HG03575 (cell line): ENCODE measurements at regions not wholly inside any gene's neighbourhood (a gene's known extent, or its start where the extent isn't known, plus 50 kb on each side); places are given as distances from the start of the nearest gene placed in this dataset.

Experiments
- ATAC-seq: cut with Tn5 transposase; IDR thresholded peaks from one replicate; pipeline ENCODE4 v1.9.1; 2021; ENCODE audit not compliant: unreplicated experiment, insufficient number of reproducible peaks, low FRiP score; ENCODE audit errors: extremely low read depth

DNA sequence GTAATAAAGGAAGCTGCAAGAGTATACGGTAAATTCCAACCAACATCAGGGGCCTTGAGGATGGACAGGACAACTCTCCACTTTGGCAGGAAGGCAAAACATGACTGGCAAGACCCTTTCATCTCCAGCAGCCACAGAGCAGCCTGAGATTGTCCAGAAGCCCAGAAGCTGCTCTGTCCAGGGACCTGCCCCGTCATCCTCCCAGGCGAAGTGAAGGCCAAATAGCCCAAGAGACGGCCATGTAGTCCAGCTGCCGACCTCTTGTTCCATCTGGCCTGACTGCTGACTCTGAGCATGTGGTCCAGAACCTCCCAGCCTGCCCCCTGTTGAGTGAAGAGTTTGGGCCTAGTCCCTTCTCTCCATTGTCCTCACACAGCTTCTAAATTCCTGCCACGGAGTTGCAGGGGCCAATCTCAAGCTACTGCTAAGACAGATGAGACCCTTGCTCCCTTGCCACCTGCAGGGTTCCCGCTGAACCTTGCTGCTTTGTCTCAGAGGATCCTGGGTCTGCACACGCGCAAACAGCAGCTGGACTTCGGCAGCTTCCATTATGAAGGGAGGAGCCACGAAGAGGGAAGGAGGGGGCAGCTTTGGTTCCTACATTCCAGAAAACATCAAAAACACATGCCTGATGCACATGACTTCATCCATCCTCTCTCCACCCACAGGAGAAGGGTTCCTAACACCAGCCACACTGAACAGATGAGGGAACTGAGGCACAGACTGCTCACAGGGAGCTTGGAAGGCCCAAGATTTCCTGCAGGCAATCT lies 196.9 kb downstream of the KATNAL1 start:
- ATAC-seq = no peak

DNA sequence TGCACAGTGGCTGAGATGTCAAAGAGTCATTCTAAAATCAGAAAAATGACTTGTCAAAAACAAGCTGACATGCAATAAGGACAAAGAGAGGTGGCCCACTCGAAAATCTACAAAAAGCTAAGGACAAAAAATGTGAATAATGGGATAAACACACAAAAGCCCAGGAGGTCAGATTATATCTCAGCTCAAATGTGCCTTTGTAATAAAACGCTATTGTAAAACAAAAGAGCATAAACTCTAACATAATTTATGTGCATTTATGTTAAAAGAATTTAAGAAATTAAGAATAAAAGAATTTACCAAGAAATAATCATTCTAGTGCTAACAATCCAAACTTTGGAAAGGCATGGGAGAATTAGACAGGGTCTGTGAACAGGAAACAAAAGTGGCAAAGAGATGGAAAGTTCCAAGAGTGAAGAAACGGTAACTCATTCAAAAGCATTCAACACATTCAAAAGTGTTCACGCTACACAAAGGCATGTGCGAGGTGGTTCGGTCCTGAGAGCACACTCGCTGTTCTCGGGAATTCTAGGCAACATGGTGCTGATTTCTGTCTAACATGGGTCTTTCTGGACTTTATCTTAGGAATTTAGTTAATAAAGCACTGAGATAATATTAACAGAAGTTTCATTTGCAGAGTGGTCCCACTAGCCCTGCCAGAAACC lies 197.7 kb downstream of the KATNAL1 start:
- ATAC-seq = no peak

GRCh38 chr13:30108913-30109237 lies 198.5 kb downstream of the KATNAL1 start:
- ATAC-seq = no peak

DNA sequence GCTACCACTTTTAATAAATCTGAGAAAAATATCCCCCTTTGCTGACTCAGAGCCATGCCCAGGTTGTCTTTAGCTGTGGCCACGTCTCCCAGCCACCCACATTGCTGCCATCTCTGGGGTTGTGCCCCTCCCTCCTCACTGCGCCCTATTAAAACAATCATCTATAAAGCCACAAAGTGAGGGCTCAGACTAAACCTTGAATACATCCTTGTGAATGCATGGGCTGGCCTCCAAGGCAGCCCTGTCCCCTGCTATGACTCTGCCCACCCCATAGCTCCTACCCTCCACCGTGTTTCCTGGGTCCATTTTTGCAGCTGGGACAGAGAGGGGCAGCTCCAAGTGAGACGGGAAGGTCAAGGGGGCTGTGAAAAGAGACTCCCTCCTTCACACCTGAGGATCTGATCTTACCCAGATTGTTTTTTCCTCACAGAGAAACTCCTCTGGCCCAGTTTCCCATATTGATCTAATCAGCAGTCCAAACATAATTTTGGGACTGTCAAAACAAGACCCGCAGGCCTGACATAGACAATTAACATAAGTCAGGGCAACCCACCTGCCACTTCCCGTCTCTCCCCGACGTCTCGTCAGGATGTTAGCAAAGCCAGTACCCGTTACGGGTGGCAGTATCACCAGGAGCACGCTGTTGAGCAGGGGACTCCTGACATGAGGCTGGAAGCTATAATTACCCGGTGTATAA lies 199.0 kb downstream of the KATNAL1 start:
- no peak for ATAC-seq

- ATAC-seq = no peak
Measured at GRCh38 chr13:30107521-30108136, 199.7 kb downstream of the KATNAL1 start.

DNA sequence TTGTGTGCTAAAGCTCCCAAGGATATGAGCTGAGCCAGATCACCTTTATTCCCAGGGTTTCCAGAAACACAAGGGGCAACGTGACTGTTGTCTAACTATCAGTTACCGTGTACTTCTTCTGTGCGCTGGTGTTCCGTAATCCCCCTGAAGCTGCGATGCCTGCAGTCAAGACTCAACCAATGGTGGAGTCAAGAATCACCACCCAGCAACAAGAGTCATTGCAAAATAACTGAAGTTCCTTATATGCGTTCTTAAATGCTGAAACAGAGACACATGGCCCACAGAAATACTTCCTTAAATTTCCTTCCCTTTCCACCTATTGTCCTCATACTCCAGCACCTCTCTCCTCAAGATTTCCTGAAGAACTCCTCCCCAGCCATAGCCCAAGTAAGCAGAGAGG lies 200.2 kb downstream of the KATNAL1 start:
- no peak for ATAC-seq

- ATAC-seq = no peak
Measured at GRCh38 chr13:30105381-30105780, 202.0 kb downstream of the KATNAL1 start.

DNA sequence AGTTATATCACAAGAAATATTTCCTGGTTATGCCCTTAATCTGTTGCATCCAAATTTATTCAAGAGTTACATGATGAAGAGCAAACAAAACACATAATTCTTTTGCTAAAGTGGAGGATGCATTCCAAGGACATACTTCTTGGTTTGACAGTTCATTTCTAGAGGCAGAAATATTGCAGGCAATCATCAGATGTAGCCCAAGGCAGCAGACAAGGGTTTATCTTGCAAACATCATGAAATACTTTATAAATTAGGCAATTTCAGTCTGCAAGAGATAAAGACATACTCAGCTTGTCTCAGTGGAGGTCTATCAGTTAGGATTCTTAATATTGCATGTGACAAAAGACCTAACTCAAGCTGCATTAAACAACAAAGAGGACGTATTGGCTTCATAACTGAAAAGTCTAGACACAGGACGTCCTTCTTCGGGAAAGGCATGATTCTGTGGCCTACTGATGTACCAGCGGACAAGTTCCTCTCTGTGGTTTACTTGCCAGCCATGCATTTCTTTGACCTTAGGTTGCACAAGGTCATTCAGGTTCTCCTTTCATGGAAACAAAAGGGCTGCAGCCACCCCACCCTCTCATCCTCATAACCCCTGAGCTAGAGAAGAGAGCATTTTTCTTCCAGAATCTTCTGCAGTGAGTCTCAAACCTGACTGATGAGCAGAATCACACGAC lies 204.1 kb downstream of the KATNAL1 start:
- ATAC-seq = no peak

DNA sequence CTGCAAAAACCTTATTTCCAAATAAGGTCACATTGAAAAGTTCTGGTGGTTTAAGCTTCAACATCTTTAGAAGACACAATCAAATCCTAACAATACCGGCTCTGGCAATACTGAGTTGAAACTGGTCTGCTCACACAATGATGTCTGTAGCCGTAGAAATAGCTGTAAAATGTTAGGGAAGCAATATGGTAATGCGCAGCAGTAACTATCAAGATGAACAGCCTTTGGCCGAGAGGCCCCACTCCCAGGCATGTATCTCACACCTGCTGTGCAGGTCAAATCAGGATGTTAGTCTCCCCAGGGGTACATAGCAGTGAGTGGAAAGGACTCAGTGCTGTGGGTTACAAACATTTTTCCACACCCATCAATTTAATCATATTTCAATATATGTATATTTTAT lies 207.1 kb downstream of the KATNAL1 start:
- no peak for ATAC-seq

- ATAC-seq = no peak
Measured at GRCh38 chr13:30097701-30098100, 209.7 kb downstream of the KATNAL1 start.

DNA sequence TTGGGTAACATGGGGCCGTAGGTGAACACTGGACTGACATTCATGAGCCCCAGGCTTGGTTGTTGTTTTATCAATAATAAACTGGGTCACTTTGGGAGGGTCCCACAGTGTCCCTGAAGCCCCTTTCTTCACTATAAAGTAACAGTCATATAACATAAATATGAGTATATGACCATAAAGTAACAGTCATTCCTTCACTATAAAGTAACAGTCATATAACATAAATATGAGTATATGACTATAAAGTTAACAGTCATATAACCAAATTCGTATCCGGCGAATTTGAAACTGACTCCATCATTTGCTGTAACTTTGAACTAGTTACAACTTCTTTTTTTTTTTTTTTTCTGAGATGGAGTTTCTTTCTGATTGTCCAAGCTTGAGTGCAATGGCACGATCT lies 210.3 kb downstream of the KATNAL1 start:
- ATAC-seq = no peak

- no peak for ATAC-seq
Measured at GRCh38 chr13:30094015-30094414, 213.3 kb downstream of the KATNAL1 start.

DNA sequence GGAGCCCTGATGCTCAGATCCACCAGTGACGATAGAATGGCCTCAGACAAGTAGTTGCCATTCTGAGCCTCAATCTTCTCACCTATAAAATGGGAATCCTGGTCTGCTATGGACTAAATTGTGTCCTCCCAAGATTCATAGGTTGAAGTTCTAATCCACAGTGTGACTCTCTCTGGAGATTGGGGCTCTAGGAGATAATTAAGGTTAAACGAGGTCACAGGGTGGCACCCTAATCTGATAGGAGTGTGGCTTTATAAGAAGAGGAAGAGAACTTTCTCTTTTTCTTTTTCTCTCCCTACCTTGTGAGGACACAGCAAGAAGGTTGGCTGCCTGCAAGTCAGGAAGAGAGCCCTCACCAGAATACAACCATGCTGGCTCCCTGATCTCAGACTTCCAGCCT lies 214.1 kb downstream of the KATNAL1 start:
- ATAC-seq = no peak

DNA sequence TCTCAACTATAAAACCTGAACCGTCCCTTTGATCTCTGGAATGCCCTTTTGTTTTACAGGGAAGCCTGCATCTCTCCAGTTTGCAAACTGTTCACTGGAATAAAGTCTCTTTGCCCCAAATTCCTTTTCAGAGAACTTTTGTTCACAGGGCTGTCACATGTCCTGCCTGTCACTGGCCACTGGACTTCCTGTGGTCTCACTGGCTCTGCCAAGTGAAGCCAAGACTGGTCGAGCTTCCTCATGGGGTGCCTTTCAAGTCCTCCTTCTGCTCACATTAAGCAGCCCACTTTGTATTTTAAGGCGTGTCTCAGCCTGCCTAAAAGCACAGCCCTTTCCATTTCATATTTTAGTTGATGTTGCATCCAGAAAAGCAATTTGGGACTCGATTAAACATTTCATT lies 215.7 kb downstream of the KATNAL1 start:
- ATAC-seq = no peak

- ATAC-seq = no peak
Measured at GRCh38 chr13:30091035-30091434, 216.3 kb downstream of the KATNAL1 start.

DNA sequence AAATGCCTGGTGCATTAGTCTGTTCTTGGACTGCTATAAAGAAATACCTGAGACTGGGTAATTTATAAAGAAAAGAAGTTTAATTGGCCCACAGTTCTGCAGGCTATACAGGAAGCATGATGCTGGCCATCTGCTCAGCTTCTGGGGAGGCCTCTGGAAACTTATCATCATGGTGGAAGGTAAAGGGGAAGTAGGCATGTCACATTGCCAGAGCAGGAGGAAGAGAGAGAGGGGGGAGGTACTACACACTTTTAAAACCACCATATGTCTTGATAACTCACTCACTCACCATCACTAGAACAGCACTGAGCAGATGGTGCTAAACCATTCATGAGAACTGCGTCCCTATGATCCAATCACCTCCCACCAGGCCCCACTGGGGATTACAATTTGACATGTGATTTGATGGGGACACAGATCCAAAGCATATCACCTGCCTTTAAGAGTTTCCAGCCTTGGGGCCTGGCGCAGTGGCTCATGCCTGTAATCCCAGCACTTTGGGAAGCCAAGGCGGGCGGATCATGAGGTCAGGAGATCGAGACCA lies 219.0 kb downstream of the KATNAL1 start:
- no peak for ATAC-seq

DNA sequence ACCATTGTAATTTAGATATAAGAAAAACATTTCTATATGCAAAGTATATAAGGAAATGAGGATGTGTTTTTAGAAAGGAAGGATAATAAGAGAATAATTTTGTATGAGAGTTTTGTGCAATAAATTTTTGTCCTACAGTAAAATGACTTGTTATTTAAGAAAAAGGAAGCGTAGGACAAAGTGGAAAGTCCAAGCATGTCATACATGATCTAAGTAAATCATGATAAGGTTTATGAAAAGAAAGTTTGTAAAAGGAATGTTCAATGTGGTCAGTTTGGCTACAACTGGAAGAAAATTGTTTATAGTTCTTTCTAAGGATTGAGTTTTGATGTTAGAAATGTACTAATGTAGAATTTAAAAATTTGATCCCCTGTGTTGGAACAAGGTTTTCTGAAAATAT lies 222.3 kb downstream of the KATNAL1 start:
- ATAC-seq = no peak

DNA sequence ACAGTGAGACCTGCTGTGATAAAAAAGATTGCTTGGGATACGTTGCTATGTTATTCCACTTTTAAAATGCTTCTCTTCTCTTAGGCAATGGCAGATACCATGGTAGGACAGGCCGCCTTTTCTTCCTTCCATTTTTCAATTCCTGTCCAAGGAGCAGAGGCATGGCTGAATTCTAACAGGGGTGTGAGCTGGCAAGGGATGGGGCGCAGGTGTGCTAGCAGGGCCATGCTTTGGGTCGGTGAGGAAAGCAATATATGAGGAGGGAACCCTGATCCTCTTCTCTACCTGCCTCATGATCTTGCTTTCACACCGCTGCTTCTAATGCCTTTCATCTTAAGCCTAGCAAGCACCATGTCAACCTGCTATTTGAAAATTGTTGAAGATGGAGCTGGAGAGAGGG lies 225.0 kb downstream of the KATNAL1 start:
- no peak for ATAC-seq

- no peak for ATAC-seq
Measured at GRCh38 chr13:30081331-30081730, 226.0 kb downstream of the KATNAL1 start.
